KMS-11 (cell line): ENCODE measurements at regions not wholly inside any gene's neighbourhood (a gene's known extent, or its start where the extent isn't known, plus 50 kb on each side); places are given as distances from the start of the nearest gene placed in this dataset.

Source experiments
- H2AFZ ChIP-seq: fragments of 200-600 bp; sonication (generic); 2 replicates; pipeline ENCODE4 v1.6.1; 2016; ENCODE audit warnings: antibody characterized with exemption, mixed run types, low read depth
- H3K27ac ChIP-seq: fragments of 200-600 bp; sonication (generic); 2 replicates; pipeline ENCODE4 v1.6.1; 2016; ENCODE audit warnings: mild to moderate bottlenecking, mixed run types
- H3K27me3 ChIP-seq: fragments of 200-600 bp; sonication (generic); 2 replicates; pipeline ENCODE4 v1.6.1; 2017; ENCODE audit warnings: mild to moderate bottlenecking, low read depth, mixed run types, moderate library complexity; ENCODE audit not compliant: insufficient read depth
- H3K36me3 ChIP-seq: fragments of 200-600 bp; sonication (generic); 2 replicates; pipeline ENCODE4 v1.6.1; 2017; ENCODE audit warnings: mild to moderate bottlenecking, mixed run types; ENCODE audit not compliant: insufficient read depth
- H3K4me1 ChIP-seq: fragments of 200-600 bp; sonication (generic); 2 replicates; pipeline ENCODE4 v1.6.1; 2016; ENCODE audit warnings: mild to moderate bottlenecking, low read depth, mixed run types; ENCODE audit not compliant: poor library complexity, severe bottlenecking
- H3K4me2 ChIP-seq: fragments of 200-600 bp; sonication (generic); 2 replicates; pipeline ENCODE4 v1.7.0; 2016; ENCODE audit warnings: mild to moderate bottlenecking, mixed run types
- H3K4me3 ChIP-seq: fragments of 200-600 bp; sonication (generic); IDR thresholded peaks from 2 replicates; pipeline ENCODE4 v1.6.1; 2017; ENCODE audit warnings: low read depth, low read length, mixed read lengths; ENCODE audit not compliant: insufficient read depth
- H3K79me2 ChIP-seq: fragments of 200-600 bp; sonication (generic); 2 replicates; pipeline ENCODE4 v1.6.1; 2016; ENCODE audit warnings: low read depth, mixed run types; ENCODE audit not compliant: insufficient read depth
- H3K9ac ChIP-seq: fragments of 200-600 bp; sonication (generic); 2 replicates; pipeline ENCODE4 v1.6.1; 2016; ENCODE audit warnings: mild to moderate bottlenecking, mixed run types
- H4K20me1 ChIP-seq: fragments of 200-600 bp; sonication (generic); 2 replicates; pipeline ENCODE4 v1.6.1; 2016; ENCODE audit warnings: mild to moderate bottlenecking, mixed run types; ENCODE audit not compliant: insufficient read depth
- TF ChIP-seq, protein P1 (sequence below): fragments of 200-600 bp; sonication (generic); conservative IDR thresholded peaks from 2 replicates; pipeline ENCODE4 v1.6.1; 2017; ENCODE audit warnings: low read depth, mild to moderate bottlenecking, antibody characterized with exemption, low read length, moderate library complexity, mixed read lengths

DNA sequence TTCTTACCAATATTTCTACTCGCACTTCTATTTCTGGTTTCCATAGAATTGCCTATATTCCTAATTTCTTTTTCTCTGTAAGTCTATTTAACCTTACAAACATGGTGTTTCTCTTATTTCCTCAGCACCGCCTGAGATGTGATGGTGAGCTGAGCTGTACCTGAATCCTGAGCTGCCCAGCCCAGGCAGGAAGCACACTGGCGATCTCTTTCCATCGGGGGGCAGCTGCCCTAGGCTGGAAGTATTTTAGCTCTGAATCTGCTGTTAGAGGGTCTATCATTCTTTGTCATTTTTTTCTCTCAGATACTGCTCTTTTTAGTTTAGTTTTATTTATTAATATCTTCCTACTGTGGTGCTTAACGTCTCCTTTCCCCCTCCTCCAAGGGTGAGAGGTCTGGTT is 173.4 kb upstream of the SLC35B3 start:
- Histone ChIP-seq H3K9ac (no peak overlapping the region), H3K4me1 (no peaks in the 10 kb centered on the region), H3K36me3 (no peaks in the 10 kb centered on the region), H3K27me3 (no peaks in the 10 kb centered on the region), H4K20me1 (no peaks in the 10 kb centered on the region), H3K79me2 (no peaks in the 10 kb centered on the region), H3K4me2 (no peak overlapping the region), H3K27ac (no peak overlapping the region), H3K4me3 (no peak overlapping the region), H2AFZ (no peak overlapping the region)
- TF ChIP-seq, protein P1, sequence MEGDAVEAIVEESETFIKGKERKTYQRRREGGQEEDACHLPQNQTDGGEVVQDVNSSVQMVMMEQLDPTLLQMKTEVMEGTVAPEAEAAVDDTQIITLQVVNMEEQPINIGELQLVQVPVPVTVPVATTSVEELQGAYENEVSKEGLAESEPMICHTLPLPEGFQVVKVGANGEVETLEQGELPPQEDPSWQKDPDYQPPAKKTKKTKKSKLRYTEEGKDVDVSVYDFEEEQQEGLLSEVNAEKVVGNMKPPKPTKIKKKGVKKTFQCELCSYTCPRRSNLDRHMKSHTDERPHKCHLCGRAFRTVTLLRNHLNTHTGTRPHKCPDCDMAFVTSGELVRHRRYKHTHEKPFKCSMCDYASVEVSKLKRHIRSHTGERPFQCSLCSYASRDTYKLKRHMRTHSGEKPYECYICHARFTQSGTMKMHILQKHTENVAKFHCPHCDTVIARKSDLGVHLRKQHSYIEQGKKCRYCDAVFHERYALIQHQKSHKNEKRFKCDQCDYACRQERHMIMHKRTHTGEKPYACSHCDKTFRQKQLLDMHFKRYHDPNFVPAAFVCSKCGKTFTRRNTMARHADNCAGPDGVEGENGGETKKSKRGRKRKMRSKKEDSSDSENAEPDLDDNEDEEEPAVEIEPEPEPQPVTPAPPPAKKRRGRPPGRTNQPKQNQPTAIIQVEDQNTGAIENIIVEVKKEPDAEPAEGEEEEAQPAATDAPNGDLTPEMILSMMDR = no peak

DNA sequence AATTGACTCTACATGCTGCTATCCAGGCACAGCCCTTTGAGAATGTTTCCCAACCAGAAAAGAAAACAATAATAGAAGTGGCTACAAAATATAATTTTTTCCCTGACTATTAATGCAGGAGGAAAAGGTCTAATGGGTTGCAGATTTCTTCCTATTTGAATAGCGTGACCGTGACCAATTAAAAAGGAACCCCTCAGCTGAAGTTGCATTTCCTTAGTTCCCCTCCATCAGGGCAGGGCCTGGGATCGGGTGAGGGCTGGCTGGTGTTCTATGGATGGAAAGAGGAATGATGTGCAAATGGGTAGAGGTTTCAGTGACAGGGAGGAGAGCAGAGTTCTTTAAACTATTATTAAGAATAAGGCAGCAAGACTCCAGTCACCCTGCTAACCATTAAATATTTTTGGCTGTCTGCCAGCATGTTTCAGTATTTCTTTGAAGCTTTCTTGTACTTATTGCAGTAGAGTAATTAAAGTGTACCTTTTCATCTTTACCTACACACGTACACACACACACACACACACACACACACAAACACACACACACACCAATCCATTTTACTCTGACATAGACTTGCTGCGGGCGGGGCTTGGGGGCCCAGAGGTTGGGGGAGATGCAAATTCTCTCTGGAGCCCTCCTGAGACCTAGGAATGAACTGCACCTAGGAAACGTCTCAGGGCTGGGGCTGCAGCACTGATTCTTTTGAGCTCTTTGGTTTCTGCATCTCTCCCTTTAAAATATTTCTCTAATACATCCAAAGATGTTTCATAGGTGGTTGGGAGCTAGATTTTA is 154.8 kb upstream of the SLC35B3 start:
- Histone ChIP-seq H3K79me2 (no peaks in the 10 kb centered on the region), H3K36me3 (no peaks in the 10 kb centered on the region), H3K9ac (no peak overlapping the region), H3K4me2 (no peak overlapping the region), H3K27ac (no peak overlapping the region), H3K4me3 (no peak overlapping the region), H3K27me3 (no peaks in the 10 kb centered on the region), H3K4me1 (no peaks in the 10 kb centered on the region), H2AFZ (no peak overlapping the region), H4K20me1 (no peaks in the 10 kb centered on the region)
- TF ChIP-seq, protein P1 = no peak

DNA sequence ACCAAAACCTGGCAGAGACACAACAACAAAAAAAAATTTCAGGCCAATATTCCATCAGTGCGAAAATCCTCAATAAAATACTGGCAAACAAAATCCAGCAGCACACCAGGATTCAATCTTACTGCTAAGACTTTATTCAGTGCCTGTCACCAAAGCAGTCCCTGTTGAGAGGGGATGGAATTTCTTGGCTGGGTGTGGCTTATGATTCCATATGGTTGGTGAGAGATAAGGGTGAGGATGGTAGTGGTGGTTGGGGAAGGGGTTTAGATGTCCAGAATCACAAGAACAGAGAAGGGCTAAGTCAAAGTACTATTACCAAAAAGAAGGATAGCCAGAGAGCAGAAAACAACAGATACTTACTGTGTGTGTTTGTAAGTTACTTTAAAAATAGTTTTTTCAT is 152.8 kb upstream of the SLC35B3 start:
- no peak overlapping the region for H2AFZ ChIP-seq
- no peaks in the 10 kb centered on the region for H3K4me1 ChIP-seq
- H3K36me3 ChIP-seq = no peaks in the 10 kb centered on the region
- no peak overlapping the region for H3K4me3 ChIP-seq
- no peak overlapping the region for H3K27ac ChIP-seq
- no peak overlapping the region for H3K4me2 ChIP-seq
- no peak overlapping the region for H3K9ac ChIP-seq
- no peaks in the 10 kb centered on the region for H3K27me3 ChIP-seq
- no peaks in the 10 kb centered on the region for H4K20me1 ChIP-seq
- TF ChIP-seq, protein P1 = no peak
- H3K79me2 ChIP-seq = no peaks in the 10 kb centered on the region

DNA sequence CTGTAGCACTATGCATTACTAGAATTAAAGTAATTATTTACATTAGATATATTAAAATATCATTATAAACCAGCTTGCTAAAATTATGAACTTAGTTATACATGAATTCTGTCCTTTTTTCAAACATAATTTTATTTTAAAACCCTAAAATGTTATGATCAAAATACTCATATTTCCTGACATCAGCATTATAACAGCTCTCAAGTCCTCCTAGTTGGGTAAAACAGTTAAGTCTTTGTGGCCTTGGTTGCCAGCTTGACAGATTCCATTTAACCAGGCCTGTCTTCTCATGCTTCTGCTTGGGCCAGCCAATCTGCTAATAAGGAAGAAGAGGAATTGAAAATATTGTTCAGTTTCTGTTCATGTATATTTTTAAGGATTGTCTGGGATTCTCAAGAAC is 147.9 kb upstream of the SLC35B3 start:
- no peaks in the 10 kb centered on the region for H3K79me2 ChIP-seq
- no peak overlapping the region for H3K4me2 ChIP-seq
- H3K27me3 ChIP-seq = no peaks in the 10 kb centered on the region
- H2AFZ ChIP-seq = no peak overlapping the region
- no peak overlapping the region for H3K9ac ChIP-seq
- H3K27ac ChIP-seq = no peak overlapping the region
- no peaks in the 10 kb centered on the region for H4K20me1 ChIP-seq
- TF ChIP-seq, protein P1 = no peak
- no peak overlapping the region for H3K4me3 ChIP-seq
- no peaks in the 10 kb centered on the region for H3K36me3 ChIP-seq
- no peaks in the 10 kb centered on the region for H3K4me1 ChIP-seq
